ENCODE measurements at regions not wholly inside any gene's neighbourhood (a gene's known extent, or its start where the extent isn't known, plus 50 kb on each side); places are given as distances from the start of the nearest gene placed in this dataset.
A peak's percentile ranks its signal among the peaks of the same experiment; 100 is the strongest.

DNA sequence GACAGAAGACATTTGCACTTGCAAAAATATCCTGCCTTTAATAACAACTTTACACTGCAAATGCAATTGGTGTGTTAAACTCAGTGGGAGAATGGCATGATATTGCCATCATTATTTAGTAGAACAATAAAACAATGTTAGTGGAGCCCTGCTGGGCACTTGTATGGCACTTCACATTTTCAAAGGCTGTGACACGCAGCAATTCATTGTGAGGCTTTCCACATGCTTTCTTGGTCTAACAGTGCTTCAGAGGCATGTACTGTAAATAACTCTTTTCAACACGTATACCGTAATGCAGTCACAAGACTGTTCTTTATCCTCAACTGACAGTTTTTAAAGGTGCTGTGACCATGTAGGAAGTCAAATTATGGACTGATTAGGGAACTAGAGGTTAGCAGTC is 155.5 kb upstream of the EPB41L4A start:
- no peaks in the 10 kb centered on the region for H3K27me3 Mint-ChIP-seq (ENCODE audit: insufficient read depth, low read depth, poor library complexity)
- H3K27me3 ChIP-seq (ENCODE audit: insufficient read depth), result no peaks in the 10 kb centered on the region
- no peak overlapping the region for H3K27ac ChIP-seq (ENCODE audit: low read depth)
- ATAC-seq (no peak), DNase-seq (ENCODE audit: low spot score) (no peak)
- H4K20me1 ChIP-seq (replicated peaks; ENCODE audit: insufficient read depth), result no peaks in the 10 kb centered on the region
- no peak overlapping the region for H3K27ac Mint-ChIP-seq
- no peak overlapping the region for H3K4me3 ChIP-seq
- H3K36me3 ChIP-seq (ENCODE audit: insufficient read depth), result no peaks in the 10 kb centered on the region
- H3K4me1 Mint-ChIP-seq, result no peaks in the 10 kb centered on the region
- peaks cover 3% of the 10 kb centered on the region; the same call in 1 of the 3 replicates for H3K36me3 Mint-ChIP-seq (ENCODE audit: low read depth)
- no peak for TF ChIP-seq EZH2phosphoT487 (IDR thresholded peaks at IDR 0.05; ENCODE audit: unreplicated experiment)
- TF ChIP-seq POLR2AphosphoS5 (IDR thresholded peaks at IDR 0.05; ENCODE audit: low read depth), result no peak
- no peak for TF ChIP-seq NANOG (IDR thresholded peaks at IDR 0.05; ENCODE audit: borderline replicate concordance)
- no peak for TF ChIP-seq JUNB (IDR thresholded peaks at IDR 0.05; ENCODE audit: unreplicated experiment)
- H2AFZ ChIP-seq, result no peak overlapping the region
- no peak overlapping the region for H3K4me2 ChIP-seq
- H3K9me3 Mint-ChIP-seq, result 0 out of 3 replicates have a peak, but pooled peaks cover 4% of the 10 kb centered on the region
- H3F3A ChIP-seq (replicated peaks; ENCODE audit: low read depth), result no peaks in the 10 kb centered on the region
- peaks cover 3% of the 10 kb centered on the region; the same call in 1 of the 2 replicates for H3K9me2 ChIP-seq (ENCODE audit: insufficient read depth)
- no peak overlapping the region for H3K4me3 Mint-ChIP-seq
- H3K79me2 ChIP-seq (replicated peaks; ENCODE audit: insufficient read depth), result no peaks in the 10 kb centered on the region
- no peaks in the 10 kb centered on the region for H3K4me1 ChIP-seq (ENCODE audit: insufficient read depth)

DNA sequence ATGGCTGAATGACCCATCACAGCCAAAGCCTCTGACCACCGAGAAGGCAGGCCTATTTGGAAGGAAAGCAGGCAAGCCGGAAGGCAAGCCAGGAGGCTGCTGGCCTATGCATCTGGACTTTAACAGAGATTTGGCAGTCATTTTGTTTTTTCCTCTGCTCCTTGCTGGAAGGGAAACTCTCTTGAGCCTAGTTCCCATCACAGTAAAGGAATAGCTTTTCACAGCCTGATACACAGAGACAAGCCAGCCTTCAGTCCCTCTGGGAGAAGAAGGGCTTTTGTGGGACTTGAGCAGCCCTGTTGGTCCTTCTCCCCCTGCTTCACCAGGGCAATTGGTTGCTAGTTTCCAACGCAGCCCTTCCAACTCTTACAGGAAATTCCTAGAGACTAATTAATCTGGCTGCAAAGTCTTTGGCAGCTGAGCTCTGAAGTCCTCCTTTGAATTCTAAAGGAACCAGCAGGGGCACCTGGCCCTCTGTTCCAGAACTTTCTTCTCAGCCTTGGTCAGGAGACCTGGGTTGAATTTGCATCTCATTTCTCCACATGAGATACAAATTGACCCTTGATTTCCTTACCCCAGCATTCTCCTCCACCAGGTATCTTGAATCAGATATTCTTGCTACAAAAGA is 157.3 kb upstream of the EPB41L4A start:
- no peak overlapping the region for H3K4me2 ChIP-seq
- 0 out of 3 replicates have a peak, but pooled peaks cover 4% of the 10 kb centered on the region for H3K9me3 Mint-ChIP-seq
- H3F3A ChIP-seq (replicated peaks; ENCODE audit: low read depth), result no peaks in the 10 kb centered on the region
- no peaks in the 10 kb centered on the region for H4K20me1 ChIP-seq (replicated peaks; ENCODE audit: insufficient read depth)
- no peak overlapping the region for H3K27ac Mint-ChIP-seq
- H3K4me3 ChIP-seq, result no peak overlapping the region
- H3K27me3 Mint-ChIP-seq (ENCODE audit: insufficient read depth, low read depth, poor library complexity), result peaks cover 4% of the 10 kb centered on the region
- peaks cover 3% of the 10 kb centered on the region; the same call in 1 of the 3 replicates for H3K36me3 Mint-ChIP-seq (ENCODE audit: low read depth)
- peak overlapping the region; percentile 52; the same call in 1 of the 2 replicates for H2AFZ ChIP-seq
- H3K27ac ChIP-seq (ENCODE audit: low read depth), result no peak overlapping the region
- no peaks in the 10 kb centered on the region for H3K27me3 ChIP-seq (ENCODE audit: insufficient read depth)
- H3K36me3 ChIP-seq (ENCODE audit: insufficient read depth), result no peaks in the 10 kb centered on the region
- H3K4me1 Mint-ChIP-seq, result no peaks in the 10 kb centered on the region
- peaks cover 8% of the 10 kb centered on the region for H3K9me2 ChIP-seq (ENCODE audit: insufficient read depth)
- DNase-seq (ENCODE audit: low spot score) (no peak), ATAC-seq (no peak)
- TF ChIP-seq JUNB (IDR thresholded peaks at IDR 0.05; ENCODE audit: unreplicated experiment), result no peak
- TF ChIP-seq ZNF114 (CRISPR knock-in tag; IDR thresholded peaks at IDR 0.05), result no peak
- TF ChIP-seq, protein P1, sequence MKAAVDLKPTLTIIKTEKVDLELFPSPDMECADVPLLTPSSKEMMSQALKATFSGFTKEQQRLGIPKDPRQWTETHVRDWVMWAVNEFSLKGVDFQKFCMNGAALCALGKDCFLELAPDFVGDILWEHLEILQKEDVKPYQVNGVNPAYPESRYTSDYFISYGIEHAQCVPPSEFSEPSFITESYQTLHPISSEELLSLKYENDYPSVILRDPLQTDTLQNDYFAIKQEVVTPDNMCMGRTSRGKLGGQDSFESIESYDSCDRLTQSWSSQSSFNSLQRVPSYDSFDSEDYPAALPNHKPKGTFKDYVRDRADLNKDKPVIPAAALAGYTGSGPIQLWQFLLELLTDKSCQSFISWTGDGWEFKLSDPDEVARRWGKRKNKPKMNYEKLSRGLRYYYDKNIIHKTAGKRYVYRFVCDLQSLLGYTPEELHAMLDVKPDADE (IDR thresholded peaks at IDR 0.05), result no peak
- no peak for TF ChIP-seq EZH2phosphoT487 (IDR thresholded peaks at IDR 0.05; ENCODE audit: unreplicated experiment)
- TF ChIP-seq POLR2AphosphoS5 (IDR thresholded peaks at IDR 0.05; ENCODE audit: low read depth), result no peak
- no peaks in the 10 kb centered on the region for H3K4me1 ChIP-seq (ENCODE audit: insufficient read depth)
- H3K79me2 ChIP-seq (replicated peaks; ENCODE audit: insufficient read depth), result no peaks in the 10 kb centered on the region
- H3K4me3 Mint-ChIP-seq, result no peak overlapping the region

DNA sequence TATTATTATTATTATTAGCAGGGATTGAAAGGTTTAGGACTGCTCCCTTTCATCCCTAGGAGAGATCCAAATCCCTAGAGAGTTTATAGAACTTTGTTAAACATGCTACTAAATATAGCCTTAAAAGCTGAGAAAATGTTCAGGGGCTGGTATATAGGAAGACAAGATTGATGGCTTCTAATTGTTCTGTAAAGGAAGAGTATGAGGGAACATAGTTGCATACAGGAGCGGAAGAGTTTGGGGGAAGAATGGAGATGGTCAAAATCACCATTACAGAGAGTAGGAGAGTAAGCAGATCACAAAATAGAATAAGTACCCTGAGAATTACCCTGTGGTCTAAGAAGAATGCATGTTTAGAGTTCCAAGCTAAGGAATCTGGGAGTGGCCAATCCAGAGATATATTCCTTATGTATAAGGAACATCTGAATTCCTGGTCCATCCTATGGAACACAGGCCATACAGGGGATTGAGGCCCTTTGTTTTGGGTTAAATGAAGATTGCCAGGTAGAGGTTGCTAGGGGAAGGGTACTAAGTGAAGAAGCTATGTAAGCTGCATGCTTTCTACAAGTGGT is 158.0 kb upstream of the APC start:
- no peaks in the 10 kb centered on the region for H3K27me3 ChIP-seq (ENCODE audit: insufficient read depth)
- Mint-ChIP-seq H3K27ac (no peak overlapping the region), H3K9me3 (no peaks in the 10 kb centered on the region), H3K36me3 (ENCODE audit: low read depth) (no peaks in the 10 kb centered on the region), H3K4me3 (no peak overlapping the region), H3K27me3 (ENCODE audit: insufficient read depth, low read depth, poor library complexity) (peaks cover 4% of the 10 kb centered on the region), H3K4me1 (no peaks in the 10 kb centered on the region)
- no peak overlapping the region for H3K27ac ChIP-seq (ENCODE audit: low read depth)
- H3K4me1 ChIP-seq (ENCODE audit: insufficient read depth), result no peaks in the 10 kb centered on the region
- no peaks in the 10 kb centered on the region for H3F3A ChIP-seq (replicated peaks; ENCODE audit: low read depth)
- no peak overlapping the region for H2AFZ ChIP-seq
- no peaks in the 10 kb centered on the region for H3K79me2 ChIP-seq (replicated peaks; ENCODE audit: insufficient read depth)
- no peak overlapping the region for H3K4me3 ChIP-seq
- no peaks in the 10 kb centered on the region for H3K36me3 ChIP-seq (ENCODE audit: insufficient read depth)
- ATAC-seq, result no peak
- H3K9me2 ChIP-seq (ENCODE audit: insufficient read depth), result peaks cover 8% of the 10 kb centered on the region
- no peaks in the 10 kb centered on the region for H4K20me1 ChIP-seq (replicated peaks; ENCODE audit: insufficient read depth)
- no peak for DNase-seq (ENCODE audit: low spot score)
- H3K4me2 ChIP-seq, result no peak overlapping the region
- TF ChIP-seq EZH2 (IDR thresholded peaks at IDR 0.05; ENCODE audit: low read depth, unreplicated experiment) (no peak), ZNF114 (CRISPR knock-in tag; IDR thresholded peaks at IDR 0.05) (no peak), CREB1 (CRISPR knock-in tag; IDR thresholded peaks at IDR 0.05; ENCODE audit: low read depth) (no peak), NANOG (IDR thresholded peaks at IDR 0.05; ENCODE audit: borderline replicate concordance) (no peak)
- TF ChIP-seq, protein P2, sequence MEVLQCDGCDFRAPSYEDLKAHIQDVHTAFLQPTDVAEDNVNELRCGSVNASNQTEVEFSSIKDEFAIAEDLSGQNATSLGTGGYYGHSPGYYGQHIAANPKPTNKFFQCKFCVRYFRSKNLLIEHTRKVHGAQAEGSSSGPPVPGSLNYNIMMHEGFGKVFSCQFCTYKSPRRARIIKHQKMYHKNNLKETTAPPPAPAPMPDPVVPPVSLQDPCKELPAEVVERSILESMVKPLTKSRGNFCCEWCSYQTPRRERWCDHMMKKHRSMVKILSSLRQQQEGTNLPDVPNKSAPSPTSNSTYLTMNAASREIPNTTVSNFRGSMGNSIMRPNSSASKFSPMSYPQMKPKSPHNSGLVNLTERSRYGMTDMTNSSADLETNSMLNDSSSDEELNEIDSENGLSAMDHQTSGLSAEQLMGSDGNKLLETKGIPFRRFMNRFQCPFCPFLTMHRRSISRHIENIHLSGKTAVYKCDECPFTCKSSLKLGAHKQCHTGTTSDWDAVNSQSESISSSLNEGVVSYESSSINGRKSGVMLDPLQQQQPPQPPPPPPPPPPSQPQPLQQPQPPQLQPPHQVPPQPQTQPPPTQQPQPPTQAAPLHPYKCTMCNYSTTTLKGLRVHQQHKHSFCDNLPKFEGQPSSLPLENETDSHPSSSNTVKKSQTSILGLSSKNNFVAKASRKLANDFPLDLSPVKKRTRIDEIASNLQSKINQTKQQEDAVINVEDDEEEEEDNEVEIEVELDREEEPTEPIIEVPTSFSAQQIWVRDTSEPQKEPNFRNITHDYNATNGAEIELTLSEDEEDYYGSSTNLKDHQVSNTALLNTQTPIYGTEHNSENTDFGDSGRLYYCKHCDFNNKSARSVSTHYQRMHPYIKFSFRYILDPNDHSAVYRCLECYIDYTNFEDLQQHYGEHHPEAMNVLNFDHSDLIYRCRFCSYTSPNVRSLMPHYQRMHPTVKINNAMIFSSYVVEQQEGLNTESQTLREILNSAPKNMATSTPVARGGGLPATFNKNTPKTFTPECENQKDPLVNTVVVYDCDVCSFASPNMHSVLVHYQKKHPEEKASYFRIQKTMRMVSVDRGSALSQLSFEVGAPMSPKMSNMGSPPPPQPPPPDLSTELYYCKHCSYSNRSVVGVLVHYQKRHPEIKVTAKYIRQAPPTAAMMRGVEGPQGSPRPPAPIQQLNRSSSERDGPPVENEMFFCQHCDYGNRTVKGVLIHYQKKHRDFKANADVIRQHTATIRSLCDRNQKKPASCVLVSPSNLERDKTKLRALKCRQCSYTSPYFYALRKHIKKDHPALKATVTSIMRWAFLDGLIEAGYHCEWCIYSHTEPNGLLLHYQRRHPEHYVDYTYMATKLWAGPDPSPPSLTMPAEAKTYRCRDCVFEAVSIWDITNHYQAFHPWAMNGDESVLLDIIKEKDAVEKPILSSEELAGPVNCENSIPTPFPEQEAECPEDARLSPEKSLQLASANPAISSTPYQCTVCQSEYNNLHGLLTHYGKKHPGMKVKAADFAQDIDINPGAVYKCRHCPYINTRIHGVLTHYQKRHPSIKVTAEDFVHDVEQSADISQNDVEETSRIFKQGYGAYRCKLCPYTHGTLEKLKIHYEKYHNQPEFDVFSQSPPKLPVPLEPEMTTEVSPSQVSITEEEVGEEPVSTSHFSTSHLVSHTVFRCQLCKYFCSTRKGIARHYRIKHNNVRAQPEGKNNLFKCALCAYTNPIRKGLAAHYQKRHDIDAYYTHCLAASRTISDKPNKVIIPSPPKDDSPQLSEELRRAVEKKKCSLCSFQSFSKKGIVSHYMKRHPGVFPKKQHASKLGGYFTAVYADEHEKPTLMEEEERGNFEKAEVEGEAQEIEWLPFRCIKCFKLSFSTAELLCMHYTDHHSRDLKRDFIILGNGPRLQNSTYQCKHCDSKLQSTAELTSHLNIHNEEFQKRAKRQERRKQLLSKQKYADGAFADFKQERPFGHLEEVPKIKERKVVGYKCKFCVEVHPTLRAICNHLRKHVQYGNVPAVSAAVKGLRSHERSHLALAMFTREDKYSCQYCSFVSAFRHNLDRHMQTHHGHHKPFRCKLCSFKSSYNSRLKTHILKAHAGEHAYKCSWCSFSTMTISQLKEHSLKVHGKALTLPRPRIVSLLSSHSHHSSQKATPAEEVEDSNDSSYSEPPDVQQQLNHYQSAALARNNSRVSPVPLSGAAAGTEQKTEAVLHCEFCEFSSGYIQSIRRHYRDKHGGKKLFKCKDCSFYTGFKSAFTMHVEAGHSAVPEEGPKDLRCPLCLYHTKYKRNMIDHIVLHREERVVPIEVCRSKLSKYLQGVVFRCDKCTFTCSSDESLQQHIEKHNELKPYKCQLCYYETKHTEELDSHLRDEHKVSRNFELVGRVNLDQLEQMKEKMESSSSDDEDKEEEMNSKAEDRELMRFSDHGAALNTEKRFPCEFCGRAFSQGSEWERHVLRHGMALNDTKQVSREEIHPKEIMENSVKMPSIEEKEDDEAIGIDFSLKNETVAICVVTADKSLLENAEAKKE (CRISPR knock-in tag; IDR thresholded peaks at IDR 0.05), result no peak

Measured in GM23338 (cell line).